GM23338 (cell line): ENCODE measurements at regions not wholly inside any gene's neighbourhood (a gene's known extent, or its start where the extent isn't known, plus 50 kb on each side); places are given as distances from the start of the nearest gene placed in this dataset.

Experiments used
- ATAC-seq: fragments of 200-7000 bp; cut with Tn5 transposase; 3 replicates; pipeline ENCODE4 v1.9.1; 2020
- DNase-seq: peaks from one replicate; pipeline ENCODE4 v3.0.0-alpha.2; 2015; ENCODE audit warnings: low spot score
- H2AFZ ChIP-seq: fragments of 200-600 bp; sonication (generic); 2 replicates; pipeline ENCODE4 v1.8.0; 2016; ENCODE audit warnings: antibody characterized with exemption, mild to moderate bottlenecking, moderate library complexity
- H3F3A ChIP-seq: fragments of 200-600 bp; sonication (generic); replicated peaks from 2 replicates; pipeline ENCODE4 v1.8.0; 2017; ENCODE audit warnings: antibody characterized with exemption, mixed run types, low read depth
- H3K27ac ChIP-seq: fragments of 200-600 bp; sonication (generic); 2 replicates; pipeline ENCODE4 v1.6.1; 2016; ENCODE audit warnings: low read depth
- H3K27me3 ChIP-seq: fragments of 200-600 bp; sonication (generic); 2 replicates; pipeline ENCODE4 v1.8.0; 2016; ENCODE audit warnings: mild to moderate bottlenecking, mixed run types, moderate library complexity; ENCODE audit not compliant: insufficient read depth
- H3K36me3 ChIP-seq: fragments of 200-600 bp; sonication (generic); 2 replicates; pipeline ENCODE4 v1.8.0; 2016; ENCODE audit warnings: mild to moderate bottlenecking; ENCODE audit not compliant: insufficient read depth
- H3K4me1 ChIP-seq: fragments of 200-600 bp; sonication (generic); 2 replicates; pipeline ENCODE4 v1.8.0; 2016; ENCODE audit warnings: mild to moderate bottlenecking, moderate library complexity; ENCODE audit not compliant: insufficient read depth
- H3K4me2 ChIP-seq: fragments of 200-600 bp; sonication (generic); 2 replicates; pipeline ENCODE4 v1.7.1; 2017; ENCODE audit warnings: mixed run types
- H3K4me3 ChIP-seq: fragments of 200-600 bp; sonication (generic); 2 replicates; pipeline ENCODE4 v1.6.1; 2016; ENCODE audit warnings: mixed run types
- H3K79me2 ChIP-seq: fragments of 200-600 bp; sonication (generic); replicated peaks from 2 replicates; pipeline ENCODE4 v1.8.0; 2017; ENCODE audit warnings: mild to moderate bottlenecking; ENCODE audit not compliant: insufficient read depth
- H3K9me2 ChIP-seq: fragments of 200-600 bp; sonication (generic); 2 replicates; pipeline ENCODE4 v1.8.0; 2017; ENCODE audit not compliant: insufficient read depth
- H4K20me1 ChIP-seq: fragments of 200-600 bp; sonication (generic); replicated peaks from 2 replicates; pipeline ENCODE4 v1.8.0; 2017; ENCODE audit warnings: mild to moderate bottlenecking; ENCODE audit not compliant: insufficient read depth
- H3K27ac Mint-ChIP-seq: 2 replicates; pipeline ENCODE4 v1.8.0; 2020; ENCODE audit warnings: inconsistent platforms, mild to moderate bottlenecking, moderate library complexity, mixed read lengths
- H3K27me3 Mint-ChIP-seq: 3 replicates; pipeline ENCODE4 v1.8.0; 2022; ENCODE audit warnings: low read depth, mild to moderate bottlenecking, moderate library complexity, mixed read lengths, inconsistent platforms; ENCODE audit not compliant: insufficient read depth, poor library complexity
- H3K36me3 Mint-ChIP-seq: 3 replicates; pipeline ENCODE4 v1.8.0; 2021; ENCODE audit warnings: low read depth, mild to moderate bottlenecking, inconsistent platforms, moderate library complexity, mixed read lengths
- H3K4me1 Mint-ChIP-seq: 3 replicates; pipeline ENCODE4 v1.8.0; 2020; ENCODE audit warnings: mild to moderate bottlenecking, inconsistent platforms, mixed read lengths
- H3K4me3 Mint-ChIP-seq: 3 replicates; pipeline ENCODE4 v1.8.0; 2021; ENCODE audit warnings: moderate library complexity, mild to moderate bottlenecking, inconsistent platforms, mixed read lengths
- H3K9me3 Mint-ChIP-seq: 3 replicates; pipeline ENCODE4 v1.8.0; 2020; ENCODE audit warnings: moderate library complexity, mild to moderate bottlenecking, inconsistent platforms, mixed read lengths
- CREB1 ChIP-seq: fragments of 250-450 bp; sonication (Bioruptor Pico); IDR thresholded peaks from 2 replicates; pipeline ENCODE4 v1.5.0; 2020; ENCODE audit warnings: low read depth, mild to moderate bottlenecking, moderate library complexity
- EZH2 ChIP-seq: fragments of 200-600 bp; sonication (generic); IDR thresholded peaks from one replicate; pipeline ENCODE4 v1.8.0; 2017; ENCODE audit warnings: antibody characterized with exemption, mild to moderate bottlenecking, low read depth; ENCODE audit not compliant: unreplicated experiment
- NANOG ChIP-seq: IDR thresholded peaks from 2 replicates; pipeline ENCODE4 v1.6.1; 2016; ENCODE audit warnings: antibody characterized with exemption, borderline replicate concordance
- STAT1 ChIP-seq: IDR thresholded peaks from one replicate; pipeline ENCODE4 v1.6.1; 2016; ENCODE audit warnings: antibody characterized with exemption; ENCODE audit not compliant: unreplicated experiment
- ZNF114 ChIP-seq: fragments of 250-450 bp; sonication (Bioruptor Pico); IDR thresholded peaks from 2 replicates; pipeline ENCODE4 v1.5.0; 2020; ENCODE audit warnings: mild to moderate bottlenecking, moderate library complexity
- ZNF331 ChIP-seq: fragments of 250-450 bp; sonication (Bioruptor Pico); IDR thresholded peaks from 2 replicates; pipeline ENCODE4 v1.5.0; 2020; ENCODE audit warnings: low read depth, mild to moderate bottlenecking, moderate library complexity
- TF ChIP-seq, protein P1 (sequence below): IDR thresholded peaks from 2 replicates; pipeline ENCODE4 v1.6.1; 2016; ENCODE audit warnings: antibody characterized with exemption
- TF ChIP-seq, protein P2 (sequence below): IDR thresholded peaks from one replicate; pipeline ENCODE4 v1.6.1; 2018; ENCODE audit warnings: antibody characterized with exemption; ENCODE audit not compliant: unreplicated experiment
- TF ChIP-seq, protein P3 (sequence below): fragments of 250-450 bp; sonication (Bioruptor Pico); IDR thresholded peaks from 2 replicates; pipeline ENCODE4 v1.5.0; 2020; ENCODE audit warnings: mild to moderate bottlenecking, moderate library complexity

DNA sequence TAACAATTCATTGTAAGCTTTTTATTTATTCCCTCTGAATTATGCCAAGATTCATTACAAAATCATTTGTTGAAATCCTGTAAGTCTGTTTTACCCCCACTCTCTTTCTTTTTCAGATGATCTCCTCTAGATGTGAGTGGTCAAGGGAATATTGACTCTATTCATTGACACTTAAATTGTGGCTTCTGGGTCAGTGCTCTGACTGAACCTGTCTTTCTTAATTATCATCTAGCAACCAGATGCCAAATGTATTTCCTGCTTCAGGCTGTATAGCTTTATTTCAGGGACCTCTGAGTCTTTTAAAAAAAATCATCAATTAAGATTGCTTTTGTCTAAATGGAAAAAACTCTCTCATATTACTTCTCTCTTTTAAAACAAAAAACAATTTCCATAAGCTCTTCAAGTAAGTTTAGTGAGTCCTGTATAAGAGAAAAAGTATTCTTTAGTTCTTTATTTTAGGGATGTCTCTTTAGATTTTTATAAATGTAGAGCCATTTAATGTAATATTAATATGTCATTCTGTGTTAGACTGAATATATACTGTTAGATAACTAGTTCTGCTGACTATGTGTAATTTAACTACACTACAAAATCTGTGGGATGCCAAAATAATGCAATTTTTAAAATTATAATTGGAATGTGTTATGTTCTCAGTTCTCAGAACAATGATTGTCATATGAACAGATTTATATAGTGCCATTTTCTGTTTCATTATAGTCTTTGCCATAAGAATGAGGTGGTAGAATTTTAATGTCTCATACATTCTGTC is 645.8 kb upstream of the EDIL3 start:
- H3F3A ChIP-seq, result no peaks in the 10 kb centered on the region
- no peaks in the 10 kb centered on the region for H3K27me3 ChIP-seq
- no peaks in the 10 kb centered on the region for H3K36me3 ChIP-seq
- no peaks in the 10 kb centered on the region for H3K9me2 ChIP-seq
- no peak overlapping the region for H3K27ac Mint-ChIP-seq
- DNase-seq, result no peak
- TF ChIP-seq, protein P1, sequence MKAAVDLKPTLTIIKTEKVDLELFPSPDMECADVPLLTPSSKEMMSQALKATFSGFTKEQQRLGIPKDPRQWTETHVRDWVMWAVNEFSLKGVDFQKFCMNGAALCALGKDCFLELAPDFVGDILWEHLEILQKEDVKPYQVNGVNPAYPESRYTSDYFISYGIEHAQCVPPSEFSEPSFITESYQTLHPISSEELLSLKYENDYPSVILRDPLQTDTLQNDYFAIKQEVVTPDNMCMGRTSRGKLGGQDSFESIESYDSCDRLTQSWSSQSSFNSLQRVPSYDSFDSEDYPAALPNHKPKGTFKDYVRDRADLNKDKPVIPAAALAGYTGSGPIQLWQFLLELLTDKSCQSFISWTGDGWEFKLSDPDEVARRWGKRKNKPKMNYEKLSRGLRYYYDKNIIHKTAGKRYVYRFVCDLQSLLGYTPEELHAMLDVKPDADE, result no peak
- TF ChIP-seq ZNF331 (no peak), EZH2 (no peak), ZNF114 (CRISPR knock-in tag) (no peak), CREB1 (CRISPR knock-in tag) (no peak), STAT1 (no peak), NANOG (no peak)
- TF ChIP-seq, protein P2, sequence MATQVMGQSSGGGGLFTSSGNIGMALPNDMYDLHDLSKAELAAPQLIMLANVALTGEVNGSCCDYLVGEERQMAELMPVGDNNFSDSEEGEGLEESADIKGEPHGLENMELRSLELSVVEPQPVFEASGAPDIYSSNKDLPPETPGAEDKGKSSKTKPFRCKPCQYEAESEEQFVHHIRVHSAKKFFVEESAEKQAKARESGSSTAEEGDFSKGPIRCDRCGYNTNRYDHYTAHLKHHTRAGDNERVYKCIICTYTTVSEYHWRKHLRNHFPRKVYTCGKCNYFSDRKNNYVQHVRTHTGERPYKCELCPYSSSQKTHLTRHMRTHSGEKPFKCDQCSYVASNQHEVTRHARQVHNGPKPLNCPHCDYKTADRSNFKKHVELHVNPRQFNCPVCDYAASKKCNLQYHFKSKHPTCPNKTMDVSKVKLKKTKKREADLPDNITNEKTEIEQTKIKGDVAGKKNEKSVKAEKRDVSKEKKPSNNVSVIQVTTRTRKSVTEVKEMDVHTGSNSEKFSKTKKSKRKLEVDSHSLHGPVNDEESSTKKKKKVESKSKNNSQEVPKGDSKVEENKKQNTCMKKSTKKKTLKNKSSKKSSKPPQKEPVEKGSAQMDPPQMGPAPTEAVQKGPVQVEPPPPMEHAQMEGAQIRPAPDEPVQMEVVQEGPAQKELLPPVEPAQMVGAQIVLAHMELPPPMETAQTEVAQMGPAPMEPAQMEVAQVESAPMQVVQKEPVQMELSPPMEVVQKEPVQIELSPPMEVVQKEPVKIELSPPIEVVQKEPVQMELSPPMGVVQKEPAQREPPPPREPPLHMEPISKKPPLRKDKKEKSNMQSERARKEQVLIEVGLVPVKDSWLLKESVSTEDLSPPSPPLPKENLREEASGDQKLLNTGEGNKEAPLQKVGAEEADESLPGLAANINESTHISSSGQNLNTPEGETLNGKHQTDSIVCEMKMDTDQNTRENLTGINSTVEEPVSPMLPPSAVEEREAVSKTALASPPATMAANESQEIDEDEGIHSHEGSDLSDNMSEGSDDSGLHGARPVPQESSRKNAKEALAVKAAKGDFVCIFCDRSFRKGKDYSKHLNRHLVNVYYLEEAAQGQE, result no peak
- TF ChIP-seq, protein P3, sequence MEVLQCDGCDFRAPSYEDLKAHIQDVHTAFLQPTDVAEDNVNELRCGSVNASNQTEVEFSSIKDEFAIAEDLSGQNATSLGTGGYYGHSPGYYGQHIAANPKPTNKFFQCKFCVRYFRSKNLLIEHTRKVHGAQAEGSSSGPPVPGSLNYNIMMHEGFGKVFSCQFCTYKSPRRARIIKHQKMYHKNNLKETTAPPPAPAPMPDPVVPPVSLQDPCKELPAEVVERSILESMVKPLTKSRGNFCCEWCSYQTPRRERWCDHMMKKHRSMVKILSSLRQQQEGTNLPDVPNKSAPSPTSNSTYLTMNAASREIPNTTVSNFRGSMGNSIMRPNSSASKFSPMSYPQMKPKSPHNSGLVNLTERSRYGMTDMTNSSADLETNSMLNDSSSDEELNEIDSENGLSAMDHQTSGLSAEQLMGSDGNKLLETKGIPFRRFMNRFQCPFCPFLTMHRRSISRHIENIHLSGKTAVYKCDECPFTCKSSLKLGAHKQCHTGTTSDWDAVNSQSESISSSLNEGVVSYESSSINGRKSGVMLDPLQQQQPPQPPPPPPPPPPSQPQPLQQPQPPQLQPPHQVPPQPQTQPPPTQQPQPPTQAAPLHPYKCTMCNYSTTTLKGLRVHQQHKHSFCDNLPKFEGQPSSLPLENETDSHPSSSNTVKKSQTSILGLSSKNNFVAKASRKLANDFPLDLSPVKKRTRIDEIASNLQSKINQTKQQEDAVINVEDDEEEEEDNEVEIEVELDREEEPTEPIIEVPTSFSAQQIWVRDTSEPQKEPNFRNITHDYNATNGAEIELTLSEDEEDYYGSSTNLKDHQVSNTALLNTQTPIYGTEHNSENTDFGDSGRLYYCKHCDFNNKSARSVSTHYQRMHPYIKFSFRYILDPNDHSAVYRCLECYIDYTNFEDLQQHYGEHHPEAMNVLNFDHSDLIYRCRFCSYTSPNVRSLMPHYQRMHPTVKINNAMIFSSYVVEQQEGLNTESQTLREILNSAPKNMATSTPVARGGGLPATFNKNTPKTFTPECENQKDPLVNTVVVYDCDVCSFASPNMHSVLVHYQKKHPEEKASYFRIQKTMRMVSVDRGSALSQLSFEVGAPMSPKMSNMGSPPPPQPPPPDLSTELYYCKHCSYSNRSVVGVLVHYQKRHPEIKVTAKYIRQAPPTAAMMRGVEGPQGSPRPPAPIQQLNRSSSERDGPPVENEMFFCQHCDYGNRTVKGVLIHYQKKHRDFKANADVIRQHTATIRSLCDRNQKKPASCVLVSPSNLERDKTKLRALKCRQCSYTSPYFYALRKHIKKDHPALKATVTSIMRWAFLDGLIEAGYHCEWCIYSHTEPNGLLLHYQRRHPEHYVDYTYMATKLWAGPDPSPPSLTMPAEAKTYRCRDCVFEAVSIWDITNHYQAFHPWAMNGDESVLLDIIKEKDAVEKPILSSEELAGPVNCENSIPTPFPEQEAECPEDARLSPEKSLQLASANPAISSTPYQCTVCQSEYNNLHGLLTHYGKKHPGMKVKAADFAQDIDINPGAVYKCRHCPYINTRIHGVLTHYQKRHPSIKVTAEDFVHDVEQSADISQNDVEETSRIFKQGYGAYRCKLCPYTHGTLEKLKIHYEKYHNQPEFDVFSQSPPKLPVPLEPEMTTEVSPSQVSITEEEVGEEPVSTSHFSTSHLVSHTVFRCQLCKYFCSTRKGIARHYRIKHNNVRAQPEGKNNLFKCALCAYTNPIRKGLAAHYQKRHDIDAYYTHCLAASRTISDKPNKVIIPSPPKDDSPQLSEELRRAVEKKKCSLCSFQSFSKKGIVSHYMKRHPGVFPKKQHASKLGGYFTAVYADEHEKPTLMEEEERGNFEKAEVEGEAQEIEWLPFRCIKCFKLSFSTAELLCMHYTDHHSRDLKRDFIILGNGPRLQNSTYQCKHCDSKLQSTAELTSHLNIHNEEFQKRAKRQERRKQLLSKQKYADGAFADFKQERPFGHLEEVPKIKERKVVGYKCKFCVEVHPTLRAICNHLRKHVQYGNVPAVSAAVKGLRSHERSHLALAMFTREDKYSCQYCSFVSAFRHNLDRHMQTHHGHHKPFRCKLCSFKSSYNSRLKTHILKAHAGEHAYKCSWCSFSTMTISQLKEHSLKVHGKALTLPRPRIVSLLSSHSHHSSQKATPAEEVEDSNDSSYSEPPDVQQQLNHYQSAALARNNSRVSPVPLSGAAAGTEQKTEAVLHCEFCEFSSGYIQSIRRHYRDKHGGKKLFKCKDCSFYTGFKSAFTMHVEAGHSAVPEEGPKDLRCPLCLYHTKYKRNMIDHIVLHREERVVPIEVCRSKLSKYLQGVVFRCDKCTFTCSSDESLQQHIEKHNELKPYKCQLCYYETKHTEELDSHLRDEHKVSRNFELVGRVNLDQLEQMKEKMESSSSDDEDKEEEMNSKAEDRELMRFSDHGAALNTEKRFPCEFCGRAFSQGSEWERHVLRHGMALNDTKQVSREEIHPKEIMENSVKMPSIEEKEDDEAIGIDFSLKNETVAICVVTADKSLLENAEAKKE, result no peak
- H3K27me3 Mint-ChIP-seq, result no peaks in the 10 kb centered on the region
- ATAC-seq, result no peak
- H3K4me1 ChIP-seq, result no peaks in the 10 kb centered on the region
- H2AFZ ChIP-seq, result no peak overlapping the region
- no peak overlapping the region for H3K4me2 ChIP-seq
- H3K36me3 Mint-ChIP-seq, result no peaks in the 10 kb centered on the region
- no peaks in the 10 kb centered on the region for H3K79me2 ChIP-seq
- H3K4me3 Mint-ChIP-seq, result no peak overlapping the region
- H4K20me1 ChIP-seq, result no peaks in the 10 kb centered on the region
- H3K27ac ChIP-seq, result no peak overlapping the region
- H3K9me3 Mint-ChIP-seq, result no peaks in the 10 kb centered on the region; the same call in 2 of the 3 replicates
- H3K4me3 ChIP-seq, result no peak overlapping the region
- H3K4me1 Mint-ChIP-seq, result no peaks in the 10 kb centered on the region
